Gastroesophageal sphincter (tissue), 3 donors: ENCODE measurements at regions not wholly inside any gene's neighbourhood (a gene's known extent, or its start where the extent isn't known, plus 50 kb on each side); places are given as distances from the start of the nearest gene placed in this dataset.

ENCODE experiments used
- CTCF ChIP-seq, 4 experiments: fragments of 200-600 bp in 2 of 4; fragments of 450-650 bp in 2 of 4; sonication (generic) in 1 of 4; IDR thresholded peaks; one replicate each; pipeline ENCODE4 v1.5.1; 2017 to 2019; ENCODE audit warnings: antibody characterized with exemption in 4 of 4, mild to moderate bottlenecking in 2 of 4, moderate library complexity in 2 of 4
- POLR2A ChIP-seq, 2 donors: fragments of 450-650 bp; IDR thresholded peaks; one replicate each; pipeline ENCODE4 v1.6.1; 2017; ENCODE audit warnings: antibody characterized with exemption in 2 of 2, mild to moderate bottlenecking in 2 of 2, moderate library complexity in 1 of 2
- POLR2AphosphoS5 ChIP-seq: sonication (generic); formaldehyde crosslinking; IDR thresholded peaks from one replicate; pipeline ENCODE4 v1.6.1; 2017; ENCODE audit warnings: antibody characterized with exemption

DNA sequence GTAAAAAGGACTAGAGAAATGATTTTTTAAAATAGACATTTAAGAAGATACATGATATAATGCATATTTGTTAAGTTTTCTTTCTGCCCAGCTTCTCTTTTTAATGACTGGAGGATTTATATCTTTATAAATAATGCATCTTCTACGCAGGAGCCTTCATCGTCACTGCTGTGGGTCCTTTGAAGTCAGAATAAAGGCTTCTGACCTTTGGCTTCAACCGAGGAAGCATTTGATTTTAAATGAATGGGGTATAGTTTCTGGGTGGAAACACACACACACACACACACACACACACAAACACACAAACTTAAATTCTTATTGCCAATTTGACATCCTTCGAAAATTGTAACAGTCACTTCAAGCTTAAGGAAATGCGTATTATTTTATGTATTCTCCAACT lies 690.9 kb downstream of the BRINP3 start:
- no peak for TF ChIP-seq CTCF (IDR thresholded peaks at IDR 0.05)
- no peak for TF ChIP-seq POLR2AphosphoS5
- TF ChIP-seq POLR2A (IDR thresholded peaks at IDR 0.05), result no peak
